Osteoblast (primary cell): ENCODE measurements at regions not wholly inside any gene's neighbourhood (a gene's known extent, or its start where the extent isn't known, plus 50 kb on each side); places are given as distances from the start of the nearest gene placed in this dataset.

Experiments
- DNase-seq: peaks from one replicate; pipeline ENCODE4 v3.0.0; 2011; ENCODE audit warnings: low spot score, mixed read lengths; ENCODE audit not compliant: insufficient read length; ENCODE audit errors: missing footprints
- H2AFZ ChIP-seq: 2 replicates; pipeline ENCODE4 v1.6.0; 2011; ENCODE audit warnings: mild to moderate bottlenecking, low read length
- H3K27ac ChIP-seq: 2 replicates; pipeline ENCODE4 v1.5.1; 2011; ENCODE audit warnings: mild to moderate bottlenecking, low read depth, low read length, moderate library complexity
- H3K27me3 ChIP-seq: 2 replicates; pipeline ENCODE4 v1.6.0; 2012; ENCODE audit warnings: mild to moderate bottlenecking, control low read depth, inconsistent platforms, low read length, moderate library complexity; ENCODE audit not compliant: insufficient read depth
- H3K36me3 ChIP-seq: 2 replicates; pipeline ENCODE4 v1.5.1; 2011; ENCODE audit warnings: mild to moderate bottlenecking, low read length, control low read depth, moderate library complexity; ENCODE audit not compliant: insufficient read depth
- H3K4me1 ChIP-seq: 2 replicates; pipeline ENCODE4 v1.5.1; 2011; ENCODE audit warnings: mild to moderate bottlenecking, low read length, control low read depth, moderate library complexity; ENCODE audit not compliant: insufficient read depth
- H3K4me2 ChIP-seq: 2 replicates; pipeline ENCODE4 v1.6.0; 2011; ENCODE audit warnings: mild to moderate bottlenecking, low read length; ENCODE audit not compliant: insufficient read depth
- H3K4me3 ChIP-seq: fragments of 200-600 bp; sonication (generic); 3 replicates; pipeline ENCODE4 v1.5.1; 2012; ENCODE audit warnings: mild to moderate bottlenecking, low read length, inconsistent platforms; ENCODE audit not compliant: insufficient read depth
- H3K79me2 ChIP-seq: 2 replicates; pipeline ENCODE4 v1.6.0; 2012; ENCODE audit warnings: mild to moderate bottlenecking, low read length, control low read depth, inconsistent platforms; ENCODE audit not compliant: insufficient read depth
- H3K9me3 ChIP-seq: 2 replicates; pipeline ENCODE4 v1.5.1; 2011; ENCODE audit warnings: low read depth, low read length, control low read depth
- H4K20me1 ChIP-seq: 2 replicates; pipeline ENCODE4 v1.6.0; 2012; ENCODE audit warnings: mild to moderate bottlenecking, low read length, control low read depth; ENCODE audit not compliant: insufficient read depth
- CTCF ChIP-seq: IDR thresholded peaks from 2 replicates; pipeline ENCODE4 v1.5.1; 2011; ENCODE audit warnings: mild to moderate bottlenecking, low read depth, low read length, moderate library complexity; ENCODE audit errors: extremely low read depth

- H3K79me2 ChIP-seq: no peaks in the 10 kb centered on the region
- H3K4me1 ChIP-seq: no peaks in the 10 kb centered on the region
- no peak for TF ChIP-seq CTCF
- H3K4me3 ChIP-seq: no peak overlapping the region
- no peaks in the 10 kb centered on the region for H3K9me3 ChIP-seq
- H2AFZ ChIP-seq: no peak overlapping the region
- no peaks in the 10 kb centered on the region for H4K20me1 ChIP-seq
- H3K4me2 ChIP-seq: no peak overlapping the region
- H3K27ac ChIP-seq: no peak overlapping the region
- DNase-seq: no peak
- no peaks in the 10 kb centered on the region for H3K27me3 ChIP-seq
- no peaks in the 10 kb centered on the region for H3K36me3 ChIP-seq
Measured at GRCh38 chr5:75964008-75964407, 119.2 kb upstream of the SV2C start.

- no peak overlapping the region for H3K27ac ChIP-seq
- no peak for DNase-seq
- H2AFZ ChIP-seq: no peak overlapping the region
- no peak overlapping the region for H3K4me3 ChIP-seq
- H3K27me3 ChIP-seq: no peaks in the 10 kb centered on the region
- H3K79me2 ChIP-seq: no peaks in the 10 kb centered on the region
- no peaks in the 10 kb centered on the region for H4K20me1 ChIP-seq
- no peaks in the 10 kb centered on the region for H3K9me3 ChIP-seq
- no peaks in the 10 kb centered on the region for H3K4me1 ChIP-seq
- no peak overlapping the region for H3K4me2 ChIP-seq
- no peak for TF ChIP-seq CTCF
- H3K36me3 ChIP-seq: no peaks in the 10 kb centered on the region
Measured at GRCh38 chr5:75963554-75963953, 119.6 kb upstream of the SV2C start.

GRCh38 chr5:75961818-75962217 is 121.4 kb upstream of the SV2C start:
- Histone ChIP-seq H3K27ac (no peak overlapping the region), H3K9me3 (no peaks in the 10 kb centered on the region), H3K79me2 (no peaks in the 10 kb centered on the region), H3K36me3 (no peaks in the 10 kb centered on the region), H2AFZ (no peak overlapping the region), H4K20me1 (no peaks in the 10 kb centered on the region), H3K4me2 (no peak overlapping the region), H3K4me1 (no peaks in the 10 kb centered on the region), H3K4me3 (no peak overlapping the region), H3K27me3 (no peaks in the 10 kb centered on the region)
- TF ChIP-seq CTCF: no peak
- DNase-seq: no peak

GRCh38 chr5:75960129-75960528 is 123.1 kb upstream of the SV2C start:
- no peak for DNase-seq
- no peak for TF ChIP-seq CTCF
- H3K4me3 ChIP-seq: no peak overlapping the region

More at GRCh38 chr5:75960129-75960528, 123.1 kb upstream of the SV2C start:
- Histone ChIP-seq H3K4me1 (no peaks in the 10 kb centered on the region), H3K4me2 (no peak overlapping the region), H3K27me3 (no peaks in the 10 kb centered on the region), H3K9me3 (no peaks in the 10 kb centered on the region), H3K36me3 (no peaks in the 10 kb centered on the region), H2AFZ (no peak overlapping the region), H3K79me2 (no peaks in the 10 kb centered on the region), H4K20me1 (no peaks in the 10 kb centered on the region), H3K27ac (no peak overlapping the region)
